K562 (cell line): ENCODE measurements at regions not wholly inside any gene's neighbourhood (a gene's known extent, or its start where the extent isn't known, plus 50 kb on each side); places are given as distances from the start of the nearest gene placed in this dataset.

Source experiments
- ATAC-seq: fragments of 200-7000 bp; cut with Tn5 transposase; 3 replicates; pipeline ENCODE4 v1.9.1; 2020; ENCODE audit warnings: moderate library complexity
- BruUV-seq: library from RNA; stranded (reverse); fragments of 400-500 nt; replicated peaks from 2 replicates; lab custom pipeline; 2021; lab: Mats Ljungman, UMichigan
- CTCF ChIA-PET: fragments of 300-600 bp; formaldehyde crosslinking; extraction: SDS; loops from one replicate; lab custom pipeline; 2021; ENCODE audit warnings: low intra/inter-chr PET ratio; lab: Yijun Ruan, JAX
- POLR2A ChIA-PET: fragments of 300-600, 350-650 bp; sonication (Branson Sonifier 250); formaldehyde crosslinking; extraction: SDS; loops from one replicate; lab custom pipeline; 2021; ENCODE audit warnings: antibody characterized with exemption, inconsistent platforms; lab: Yijun Ruan, JAX
- DNase-seq, 4 experiments: peaks; one replicate each; pipeline versions ENCODE4 v3.0.0 to v3.0.0-alpha.2; 2011 to 2018; ENCODE audit warnings: low spot score in 3 of 4, mixed read lengths in 3 of 4; ENCODE audit errors: extremely low read depth in 1 of 4
- FAIRE-seq: peaks from 2 replicates; lab custom pipeline; 2011; peaks lifted over from hg19 to GRCh38; lab: Jason Lieb, UNC
- H2AFZ ChIP-seq: 2 replicates; pipeline ENCODE4 v1.6.0; 2011; ENCODE audit warnings: low read depth, low read length, control low read depth, inconsistent platforms
- H3K27ac ChIP-seq: fragments of 200-600 bp; 3 replicates; pipeline ENCODE4 v1.8.0; 2011; ENCODE audit warnings: low read depth, mild to moderate bottlenecking, control low read depth, inconsistent platforms, low read length, moderate library complexity, mixed read lengths; ENCODE audit errors: extremely low read depth
- H3K27me3 ChIP-seq, 2 experiments: fragments of 300-600 bp in 1 of 2; 2 replicates in 1 of 2; 3 replicates in 1 of 2; pipeline versions ENCODE4 v1.6.0 to v1.8.0; 2011; ENCODE audit warnings: inconsistent platforms in 2 of 2, low read length in 2 of 2, mild to moderate bottlenecking in 1 of 2, mixed read lengths in 1 of 2, moderate library complexity in 1 of 2; ENCODE audit not compliant: control insufficient read depth in 2 of 2, insufficient read depth in 2 of 2
- H3K36me3 ChIP-seq: fragments of 300-600 bp; 3 replicates; pipeline ENCODE4 v1.8.0; 2011; ENCODE audit warnings: mild to moderate bottlenecking, low read length, inconsistent platforms; ENCODE audit not compliant: control insufficient read depth, insufficient read depth
- H3K4me1 ChIP-seq, 2 experiments: fragments of 200-600 bp in 1 of 2; replicated peaks in 1 of 2; 2 replicates in 1 of 2; 3 replicates in 1 of 2; pipeline versions ENCODE4 v1.5.1 to v1.8.0; 2011; ENCODE audit warnings: inconsistent platforms in 2 of 2, low read length in 2 of 2, mild to moderate bottlenecking in 1 of 2, mixed read lengths in 1 of 2, moderate library complexity in 1 of 2; ENCODE audit not compliant: control insufficient read depth in 2 of 2, insufficient read depth in 2 of 2
- H3K4me2 ChIP-seq: 2 replicates; pipeline ENCODE4 v1.6.1; 2011; ENCODE audit warnings: low read length, control low read depth, inconsistent platforms, mixed read lengths; ENCODE audit not compliant: insufficient read depth
- H3K4me3 ChIP-seq: fragments of 200-600 bp; sonication (generic), shearing (Covaris generic); 2 replicates; pipeline ENCODE4 v1.5.1; 2016; ENCODE audit warnings: control low read depth, inconsistent platforms
- H3K79me2 ChIP-seq: fragments of 200-600 bp; 3 replicates; pipeline ENCODE4 v1.8.0; 2011; ENCODE audit warnings: low read length, inconsistent platforms; ENCODE audit not compliant: control insufficient read depth, insufficient read depth
- H3K9ac ChIP-seq, 2 experiments: 2 replicates each; pipeline versions ENCODE4 v1.6.0 to v1.6.1; 2011; ENCODE audit warnings: low read depth in 2 of 2, low read length in 2 of 2, control low read depth in 1 of 2, inconsistent platforms in 1 of 2, mild to moderate bottlenecking in 1 of 2, mixed read lengths in 1 of 2; ENCODE audit not compliant: insufficient read depth in 1 of 2
- H3K9me1 ChIP-seq: one replicate; pipeline ENCODE4 v1.6.0; 2011; ENCODE audit warnings: inconsistent platforms, mild to moderate bottlenecking, low read length, moderate library complexity; ENCODE audit not compliant: control insufficient read depth, insufficient read depth
- H3K9me3 ChIP-seq: replicated peaks from 2 replicates; pipeline ENCODE4 v1.5.1; 2011; ENCODE audit warnings: low read depth, low read length, inconsistent platforms; ENCODE audit not compliant: control insufficient read depth, insufficient read depth
- H4K20me1 ChIP-seq: replicated peaks from 2 replicates; pipeline ENCODE4 v1.6.1; 2011; ENCODE audit warnings: low read length, inconsistent platforms, mixed read lengths; ENCODE audit not compliant: control insufficient read depth, insufficient read depth
- PCBP2 ChIP-seq: fragments of 200-400 bp; formaldehyde crosslinking; IDR thresholded peaks from 2 replicates; pipeline ENCODE4 v1.6.1; 2018; ENCODE audit warnings: low read length, low read depth, mild to moderate bottlenecking, moderate library complexity; ENCODE audit not compliant: poor library complexity, severe bottlenecking
- PHF8 ChIP-seq: fragments of 200-600 bp; sonication (generic); IDR thresholded peaks from 2 replicates; pipeline ENCODE4 v1.6.1; 2012; ENCODE audit warnings: mixed run types, mild to moderate bottlenecking, inconsistent platforms, low read length, moderate library complexity, borderline replicate concordance
- WGBS: fragments of 100-300 bp; shearing (Covaris generic); methylation state at CpG from one replicate; pipeline ENCODE4 v1.1.6; 2016; ENCODE audit warnings: low coverage, mixed read lengths; ENCODE audit not compliant: insufficient coverage; ENCODE audit errors: missing lambda C conversion rate; 5-methylcytosine and 5-hydroxymethylcytosine counted together
- in situ Hi-C: fragments of 300-500 bp; cut with MboI; formaldehyde crosslinking; loops from 4 replicates; pipeline ENCODE4 v1.15.0; 2018; ENCODE audit warnings: inconsistent platforms, mixed read lengths
- intact Hi-C: fragments of 100-400 bp; cut with micrococcal nuclease; formaldehyde crosslinking; loops from 2 replicates; pipeline ENCODE4 v1.14.2; 2022

GRCh38 chr10:62626817-62627216, 177.7 kb upstream of the ADO start:
- H3K9me3 ChIP-seq, result no peaks in the 10 kb centered on the region
- H3K9ac ChIP-seq, result no peak overlapping the region
- DNase-seq, result no peak
- H3K27ac ChIP-seq, result no peak overlapping the region
- in situ Hi-C loops, result no loop called here
- no peaks in the 10 kb centered on the region for H3K36me3 ChIP-seq
- 0 out of 2 replicates have a peak, but pooled peaks cover 4% of the 10 kb centered on the region for H4K20me1 ChIP-seq
- no peaks in the 10 kb centered on the region for H3K4me1 ChIP-seq
- no peak overlapping the region for H3K4me2 ChIP-seq
- no peak for TF ChIP-seq PCBP2
- intact Hi-C loops, result no loop called here
- no peaks in the 10 kb centered on the region for H3K27me3 ChIP-seq
- BruUV-seq, result no TSS peak
- CTCF ChIA-PET, result no interaction called here
- 8% methylated on average over 2 of the region's 2 CpGs for WGBS
- no peaks in the 10 kb centered on the region for H3K79me2 ChIP-seq
- no peaks in the 10 kb centered on the region for H3K9me1 ChIP-seq
- POLR2A ChIA-PET, result no interaction called here
- FAIRE-seq, result no peak
- H2AFZ ChIP-seq, result no peak overlapping the region
- no peak overlapping the region for H3K4me3 ChIP-seq
- no peak for ATAC-seq

DNA sequence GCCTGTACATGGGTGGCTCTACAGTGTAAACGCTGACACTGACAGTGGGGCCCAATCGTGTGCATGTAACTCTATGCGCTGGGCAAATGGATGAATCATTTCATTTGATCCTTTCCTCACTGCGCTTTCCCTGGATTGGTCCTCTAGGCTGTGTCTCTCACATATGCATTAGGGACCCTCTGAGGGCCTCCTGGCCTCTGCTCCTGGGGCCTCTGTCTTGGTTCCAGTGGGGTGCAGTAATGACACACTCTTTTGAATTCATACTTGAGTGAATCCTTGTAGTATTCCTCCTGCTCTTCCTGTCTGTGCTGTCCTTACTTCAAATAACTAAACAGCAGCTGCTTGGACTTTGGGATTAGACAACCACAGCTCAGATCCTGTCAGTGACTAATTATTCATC, 176.5 kb upstream of the ADO start:
- H3K9ac ChIP-seq, result no peak overlapping the region
- H3K4me2 ChIP-seq, result no peak overlapping the region
- ATAC-seq, result no peak
- 0% methylated on average over 4 of the region's 4 CpGs for WGBS
- H3K27ac ChIP-seq, result no peak overlapping the region
- POLR2A ChIA-PET, result interaction anchor here (0.9 kb wide), 1 partner anchor 8 kb away, joined by 3 read pairs; no protein-coding TSS in a partner anchor
- no peak overlapping the region for H2AFZ ChIP-seq
- no peaks in the 10 kb centered on the region for H3K9me1 ChIP-seq
- H3K9me3 ChIP-seq, result no peaks in the 10 kb centered on the region
- H3K4me3 ChIP-seq, result no peak overlapping the region
- no peaks in the 10 kb centered on the region; a peak in 1 of 5 replicates for H3K27me3 ChIP-seq
- in situ Hi-C loops, result no loop called here
- DNase-seq, result no peak
- CTCF ChIA-PET, result no interaction called here
- H3K79me2 ChIP-seq, result no peaks in the 10 kb centered on the region
- no TSS peak for BruUV-seq
- FAIRE-seq, result no peak
- H4K20me1 ChIP-seq, result 0 out of 2 replicates have a peak, but pooled peaks cover 4% of the 10 kb centered on the region
- H3K36me3 ChIP-seq, result no peaks in the 10 kb centered on the region
- intact Hi-C loops, result no loop called here
- no peaks in the 10 kb centered on the region for H3K4me1 ChIP-seq
- no peak for TF ChIP-seq PHF8
